Upper lobe of left lung (tissue), 4 donors: ENCODE measurements at regions not wholly inside any gene's neighbourhood (a gene's known extent, or its start where the extent isn't known, plus 50 kb on each side); places are given as distances from the start of the nearest gene placed in this dataset.

Experiments used
- EP300 ChIP-seq, 4 donors: sonication (generic); formaldehyde crosslinking; IDR thresholded peaks; one replicate each; pipeline ENCODE4 v1.5.1; 2017; ENCODE audit warnings: antibody characterized with exemption in 4 of 4, control low read depth in 2 of 4
- POLR2A ChIP-seq, 4 donors: fragments of 450-650 bp; IDR thresholded peaks; one replicate each; pipeline ENCODE4 v1.5.1; 2016 to 2017; ENCODE audit warnings: antibody characterized with exemption in 4 of 4, mild to moderate bottlenecking in 2 of 4
- POLR2AphosphoS5 ChIP-seq, 2 donors: sonication (generic); formaldehyde crosslinking; IDR thresholded peaks; one replicate each; pipeline ENCODE4 v1.5.1; 2017; ENCODE audit warnings: antibody characterized with exemption in 2 of 2
- TF ChIP-seq, protein P1 (sequence below), 6 experiments: fragments of 450-650 bp in 4 of 6; fragments of 200-600 bp in 2 of 6; sonication (generic) in 2 of 6; IDR thresholded peaks; one replicate each; pipeline ENCODE4 v1.5.1; 2016 to 2019; ENCODE audit warnings: antibody characterized with exemption in 6 of 6

DNA sequence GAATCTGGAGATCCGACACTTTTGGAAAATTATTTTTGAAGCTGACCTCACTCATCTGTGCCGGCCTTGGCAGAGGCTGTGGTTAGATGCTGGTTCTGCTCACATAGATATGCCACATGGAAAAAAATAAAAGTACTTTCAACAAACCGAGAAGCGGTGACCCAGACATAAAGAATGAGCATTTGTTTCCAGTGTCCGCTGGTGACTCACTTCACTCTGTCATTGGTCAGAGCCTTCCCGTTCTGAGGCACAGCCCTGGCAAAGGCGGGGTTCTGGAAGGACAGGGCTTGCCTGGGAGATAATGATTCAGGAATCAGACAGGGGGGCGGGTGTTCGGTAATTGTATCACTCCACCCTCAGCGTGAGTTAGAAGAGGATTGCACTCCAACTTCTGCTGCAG, 172.4 kb upstream of the MXRA5 start:
- TF ChIP-seq, protein P1, sequence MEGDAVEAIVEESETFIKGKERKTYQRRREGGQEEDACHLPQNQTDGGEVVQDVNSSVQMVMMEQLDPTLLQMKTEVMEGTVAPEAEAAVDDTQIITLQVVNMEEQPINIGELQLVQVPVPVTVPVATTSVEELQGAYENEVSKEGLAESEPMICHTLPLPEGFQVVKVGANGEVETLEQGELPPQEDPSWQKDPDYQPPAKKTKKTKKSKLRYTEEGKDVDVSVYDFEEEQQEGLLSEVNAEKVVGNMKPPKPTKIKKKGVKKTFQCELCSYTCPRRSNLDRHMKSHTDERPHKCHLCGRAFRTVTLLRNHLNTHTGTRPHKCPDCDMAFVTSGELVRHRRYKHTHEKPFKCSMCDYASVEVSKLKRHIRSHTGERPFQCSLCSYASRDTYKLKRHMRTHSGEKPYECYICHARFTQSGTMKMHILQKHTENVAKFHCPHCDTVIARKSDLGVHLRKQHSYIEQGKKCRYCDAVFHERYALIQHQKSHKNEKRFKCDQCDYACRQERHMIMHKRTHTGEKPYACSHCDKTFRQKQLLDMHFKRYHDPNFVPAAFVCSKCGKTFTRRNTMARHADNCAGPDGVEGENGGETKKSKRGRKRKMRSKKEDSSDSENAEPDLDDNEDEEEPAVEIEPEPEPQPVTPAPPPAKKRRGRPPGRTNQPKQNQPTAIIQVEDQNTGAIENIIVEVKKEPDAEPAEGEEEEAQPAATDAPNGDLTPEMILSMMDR (IDR thresholded peaks at IDR 0.05) = no peak
- TF ChIP-seq POLR2A (IDR thresholded peaks at IDR 0.05) (no peak), EP300 (IDR thresholded peaks at IDR 0.05) (no peak), POLR2AphosphoS5 (IDR thresholded peaks at IDR 0.05) (no peak)
